Neural cell (in vitro differentiated cells): ENCODE measurements at regions not wholly inside any gene's neighbourhood (a gene's known extent, or its start where the extent isn't known, plus 50 kb on each side); places are given as distances from the start of the nearest gene placed in this dataset.

Source experiments
- H2AFZ ChIP-seq: fragments of 200-600, 300-800 bp; sonication (generic), shearing (Covaris generic); 2 replicates; pipeline ENCODE4 v1.6.0; 2014; ENCODE audit warnings: low read depth, mild to moderate bottlenecking, antibody characterized with exemption, low read length, moderate library complexity
- H3F3A ChIP-seq: fragments of 200-600 bp; shearing (Covaris generic); 2 replicates; pipeline ENCODE4 v1.6.1; 2016; ENCODE audit warnings: mild to moderate bottlenecking, moderate library complexity, mixed read lengths, antibody characterized with exemption, low read length; ENCODE audit not compliant: insufficient read depth, poor library complexity, severe bottlenecking
- H3K27ac ChIP-seq: fragments of 200-600, 300-800 bp; sonication (generic), shearing (Covaris generic); 2 replicates; pipeline ENCODE4 v1.5.1; 2014; ENCODE audit warnings: mild to moderate bottlenecking, low read length, moderate library complexity
- H3K27me3 ChIP-seq: fragments of 300-800, 200-600 bp; sonication (generic), shearing (Covaris generic); 2 replicates; pipeline ENCODE4 v1.6.0; 2014; ENCODE audit warnings: mild to moderate bottlenecking, low read depth, low read length, moderate library complexity; ENCODE audit not compliant: insufficient read depth
- H3K36me3 ChIP-seq: fragments of 300-800, 200-600 bp; sonication (generic), shearing (Covaris generic); 2 replicates; pipeline ENCODE4 v1.5.1; 2014; ENCODE audit warnings: mild to moderate bottlenecking, antibody characterized with exemption, low read length, moderate library complexity; ENCODE audit not compliant: insufficient read depth
- H3K4me2 ChIP-seq: fragments of 300-800, 200-600 bp; sonication (generic), shearing (Covaris generic); 2 replicates; pipeline ENCODE4 v1.6.0; 2014; ENCODE audit warnings: mild to moderate bottlenecking, low read length
- H3K4me3 ChIP-seq: fragments of 300-800, 200-600 bp; sonication (generic), shearing (Covaris generic); 2 replicates; pipeline ENCODE4 v1.5.1; 2014; ENCODE audit warnings: mild to moderate bottlenecking, low read length, moderate library complexity
- H3K79me2 ChIP-seq: fragments of 200-600 bp; shearing (Covaris generic); replicated peaks from 2 replicates; pipeline ENCODE4 v1.6.0; 2014; ENCODE audit warnings: mild to moderate bottlenecking, low read length, moderate library complexity; ENCODE audit not compliant: insufficient read depth
- H3K9ac ChIP-seq: fragments of 300-800, 200-600 bp; sonication (generic), shearing (Covaris generic); 2 replicates; pipeline ENCODE4 v1.6.1; 2016; ENCODE audit warnings: mild to moderate bottlenecking, low read length, mixed read lengths
- H3K9me2 ChIP-seq: fragments of 200-600 bp; shearing (Covaris generic); 2 replicates; pipeline ENCODE4 v1.6.1; 2016; ENCODE audit warnings: mild to moderate bottlenecking, low read length, mixed read lengths; ENCODE audit not compliant: insufficient read depth
- H3K9me3 ChIP-seq: fragments of 200-600, 300-800 bp; sonication (generic), shearing (Covaris generic); 2 replicates; pipeline ENCODE4 v1.6.1; 2016; ENCODE audit warnings: mild to moderate bottlenecking, mixed run types, low read length, moderate library complexity, mixed read lengths
- H4K20me1 ChIP-seq: fragments of 200-600 bp; shearing (Covaris generic); 2 replicates; pipeline ENCODE4 v1.6.1; 2016; ENCODE audit warnings: mild to moderate bottlenecking, mixed run types; ENCODE audit not compliant: insufficient read depth
- EP300 ChIP-seq: fragments of 450-650 bp; conservative IDR thresholded peaks from 2 replicates; pipeline ENCODE4 v1.6.1; 2014; ENCODE audit warnings: antibody characterized with exemption, mild to moderate bottlenecking, moderate library complexity; ENCODE audit not compliant: poor library complexity, severe bottlenecking
- EZH2 ChIP-seq: fragments of 200-600, 300-800 bp; shearing (Covaris generic), sonication (generic); IDR thresholded peaks from 2 replicates; pipeline ENCODE4 v1.6.1; 2014; ENCODE audit warnings: antibody characterized with exemption, low read length, borderline replicate concordance, mild to moderate bottlenecking; ENCODE audit not compliant: insufficient read depth, poor library complexity, severe bottlenecking
- MXI1 ChIP-seq: fragments of 450-650 bp; conservative IDR thresholded peaks from 2 replicates; pipeline ENCODE4 v1.6.1; 2014; ENCODE audit warnings: antibody characterized with exemption, mild to moderate bottlenecking; ENCODE audit not compliant: poor library complexity, severe bottlenecking
- POLR2AphosphoS5 ChIP-seq: IDR thresholded peaks from 2 replicates; pipeline ENCODE4 v1.6.1; 2012
- RAD21 ChIP-seq: fragments of 450-650 bp; conservative IDR thresholded peaks from 2 replicates; pipeline ENCODE4 v1.6.1; 2014; ENCODE audit warnings: antibody characterized with exemption, mild to moderate bottlenecking, moderate library complexity
- SMC3 ChIP-seq: fragments of 450-650 bp; conservative IDR thresholded peaks from 2 replicates; pipeline ENCODE4 v1.6.1; 2014; ENCODE audit warnings: antibody characterized with exemption, mild to moderate bottlenecking, moderate library complexity; ENCODE audit not compliant: poor library complexity
- TAF1 ChIP-seq: IDR thresholded peaks from 2 replicates; pipeline ENCODE4 v1.6.1; 2012; ENCODE audit warnings: low read depth
- TF ChIP-seq, protein P1 (sequence below): IDR thresholded peaks from 2 replicates; pipeline ENCODE4 v1.6.1; 2012; ENCODE audit warnings: borderline replicate concordance
- TF ChIP-seq, protein P2 (sequence below): fragments of 450-650 bp; IDR thresholded peaks from 2 replicates; pipeline ENCODE4 v1.5.1; 2014; ENCODE audit warnings: antibody characterized with exemption, mild to moderate bottlenecking, moderate library complexity; ENCODE audit not compliant: poor library complexity, severe bottlenecking

DNA sequence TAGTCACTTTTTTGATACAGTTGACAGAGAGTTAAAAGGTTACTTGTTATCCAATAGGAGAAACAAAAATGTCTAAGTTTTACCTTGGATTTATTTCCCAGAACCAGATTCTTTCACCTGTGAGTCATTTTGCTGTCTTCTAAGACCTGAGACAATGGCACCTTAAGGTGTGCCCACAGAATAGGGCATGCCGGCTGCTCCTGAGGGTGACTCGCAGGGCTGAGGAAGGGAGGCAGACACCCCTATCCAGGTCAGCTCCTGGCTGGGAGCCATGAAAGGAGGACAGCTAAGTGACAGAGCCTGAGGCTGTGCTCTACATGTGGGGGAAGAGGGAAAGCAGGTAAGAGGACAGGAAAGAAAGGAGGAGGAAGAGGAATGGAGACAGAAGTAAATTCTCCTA lies 67.8 kb downstream of the RASSF10 start (continued):
- TF ChIP-seq, protein P1, sequence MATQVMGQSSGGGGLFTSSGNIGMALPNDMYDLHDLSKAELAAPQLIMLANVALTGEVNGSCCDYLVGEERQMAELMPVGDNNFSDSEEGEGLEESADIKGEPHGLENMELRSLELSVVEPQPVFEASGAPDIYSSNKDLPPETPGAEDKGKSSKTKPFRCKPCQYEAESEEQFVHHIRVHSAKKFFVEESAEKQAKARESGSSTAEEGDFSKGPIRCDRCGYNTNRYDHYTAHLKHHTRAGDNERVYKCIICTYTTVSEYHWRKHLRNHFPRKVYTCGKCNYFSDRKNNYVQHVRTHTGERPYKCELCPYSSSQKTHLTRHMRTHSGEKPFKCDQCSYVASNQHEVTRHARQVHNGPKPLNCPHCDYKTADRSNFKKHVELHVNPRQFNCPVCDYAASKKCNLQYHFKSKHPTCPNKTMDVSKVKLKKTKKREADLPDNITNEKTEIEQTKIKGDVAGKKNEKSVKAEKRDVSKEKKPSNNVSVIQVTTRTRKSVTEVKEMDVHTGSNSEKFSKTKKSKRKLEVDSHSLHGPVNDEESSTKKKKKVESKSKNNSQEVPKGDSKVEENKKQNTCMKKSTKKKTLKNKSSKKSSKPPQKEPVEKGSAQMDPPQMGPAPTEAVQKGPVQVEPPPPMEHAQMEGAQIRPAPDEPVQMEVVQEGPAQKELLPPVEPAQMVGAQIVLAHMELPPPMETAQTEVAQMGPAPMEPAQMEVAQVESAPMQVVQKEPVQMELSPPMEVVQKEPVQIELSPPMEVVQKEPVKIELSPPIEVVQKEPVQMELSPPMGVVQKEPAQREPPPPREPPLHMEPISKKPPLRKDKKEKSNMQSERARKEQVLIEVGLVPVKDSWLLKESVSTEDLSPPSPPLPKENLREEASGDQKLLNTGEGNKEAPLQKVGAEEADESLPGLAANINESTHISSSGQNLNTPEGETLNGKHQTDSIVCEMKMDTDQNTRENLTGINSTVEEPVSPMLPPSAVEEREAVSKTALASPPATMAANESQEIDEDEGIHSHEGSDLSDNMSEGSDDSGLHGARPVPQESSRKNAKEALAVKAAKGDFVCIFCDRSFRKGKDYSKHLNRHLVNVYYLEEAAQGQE, result no peak
- TF ChIP-seq MXI1, result no peak

DNA sequence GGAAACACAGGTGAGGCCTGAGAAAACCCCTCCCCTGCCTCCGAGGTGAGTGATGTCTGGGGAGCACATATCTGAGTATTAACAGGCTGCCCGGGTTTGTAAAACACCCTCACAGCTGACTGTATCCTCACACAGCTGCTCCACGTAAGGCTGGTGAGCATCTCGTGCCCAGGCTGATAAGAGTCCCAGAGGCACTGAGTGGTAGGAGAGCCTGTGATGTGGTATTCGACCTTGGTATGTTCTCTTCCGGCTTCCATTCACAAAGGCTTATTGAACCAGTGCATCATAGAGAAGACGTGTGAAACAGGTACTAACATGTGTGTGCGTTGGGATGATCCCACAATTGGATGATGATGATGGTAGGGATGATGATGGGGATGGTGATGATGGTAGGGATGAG lies 71.7 kb downstream of the RASSF10 start:
- Histone ChIP-seq H3K9ac (no peak overlapping the region), H2AFZ (no peak overlapping the region), H3K27me3 (no peaks in the 10 kb centered on the region), H3K27ac (no peak overlapping the region), H3K9me2 (no peaks in the 10 kb centered on the region), H3K36me3 (no peaks in the 10 kb centered on the region), H3F3A (no peaks in the 10 kb centered on the region), H3K4me3 (no peak overlapping the region), H3K4me2 (no peak overlapping the region), H4K20me1 (no peaks in the 10 kb centered on the region), H3K79me2 (no peaks in the 10 kb centered on the region), H3K9me3 (no peaks in the 10 kb centered on the region)
- TF ChIP-seq, protein P2, sequence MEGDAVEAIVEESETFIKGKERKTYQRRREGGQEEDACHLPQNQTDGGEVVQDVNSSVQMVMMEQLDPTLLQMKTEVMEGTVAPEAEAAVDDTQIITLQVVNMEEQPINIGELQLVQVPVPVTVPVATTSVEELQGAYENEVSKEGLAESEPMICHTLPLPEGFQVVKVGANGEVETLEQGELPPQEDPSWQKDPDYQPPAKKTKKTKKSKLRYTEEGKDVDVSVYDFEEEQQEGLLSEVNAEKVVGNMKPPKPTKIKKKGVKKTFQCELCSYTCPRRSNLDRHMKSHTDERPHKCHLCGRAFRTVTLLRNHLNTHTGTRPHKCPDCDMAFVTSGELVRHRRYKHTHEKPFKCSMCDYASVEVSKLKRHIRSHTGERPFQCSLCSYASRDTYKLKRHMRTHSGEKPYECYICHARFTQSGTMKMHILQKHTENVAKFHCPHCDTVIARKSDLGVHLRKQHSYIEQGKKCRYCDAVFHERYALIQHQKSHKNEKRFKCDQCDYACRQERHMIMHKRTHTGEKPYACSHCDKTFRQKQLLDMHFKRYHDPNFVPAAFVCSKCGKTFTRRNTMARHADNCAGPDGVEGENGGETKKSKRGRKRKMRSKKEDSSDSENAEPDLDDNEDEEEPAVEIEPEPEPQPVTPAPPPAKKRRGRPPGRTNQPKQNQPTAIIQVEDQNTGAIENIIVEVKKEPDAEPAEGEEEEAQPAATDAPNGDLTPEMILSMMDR, result no peak
- TF ChIP-seq TAF1, result no peak
- TF ChIP-seq MXI1, result no peak
- no peak for TF ChIP-seq SMC3

DNA sequence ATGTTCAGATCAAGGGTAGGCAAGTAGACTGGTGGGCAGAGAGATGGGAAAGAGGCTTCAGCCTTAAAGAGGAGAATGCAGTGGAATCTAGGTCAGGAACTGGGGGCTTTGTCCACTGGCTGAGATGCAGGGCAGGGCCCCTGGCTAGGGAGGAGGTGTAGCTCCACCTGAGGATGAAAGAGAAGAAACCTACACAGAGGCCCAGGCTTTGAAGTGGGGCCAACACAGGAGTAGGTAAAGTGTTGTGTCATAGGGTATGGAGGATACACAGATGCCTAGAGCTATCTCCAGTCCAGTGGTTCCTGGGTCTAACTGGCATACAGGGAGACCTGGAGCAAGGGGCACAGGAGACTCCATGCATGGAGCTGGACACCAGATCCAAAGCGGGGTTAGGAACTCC lies 73.5 kb downstream of the RASSF10 start:
- H3K9me2 ChIP-seq, result no peaks in the 10 kb centered on the region
- no peaks in the 10 kb centered on the region for H4K20me1 ChIP-seq
- no peak overlapping the region for H3K4me3 ChIP-seq
- no peaks in the 10 kb centered on the region for H3K9me3 ChIP-seq
- no peaks in the 10 kb centered on the region for H3K27me3 ChIP-seq
- no peak overlapping the region for H3K4me2 ChIP-seq
- no peak for TF ChIP-seq TAF1
- TF ChIP-seq, protein P1, result no peak
- TF ChIP-seq, protein P2, result no peak
- no peak for TF ChIP-seq SMC3
- TF ChIP-seq EZH2, result no peak
- no peak for TF ChIP-seq MXI1
- TF ChIP-seq POLR2AphosphoS5, result no peak
- TF ChIP-seq RAD21, result no peak
- no peak for TF ChIP-seq EP300
- no peaks in the 10 kb centered on the region for H3K79me2 ChIP-seq
- no peak overlapping the region for H3K9ac ChIP-seq
- no peaks in the 10 kb centered on the region for H3K36me3 ChIP-seq
- no peak overlapping the region for H3K27ac ChIP-seq
- H2AFZ ChIP-seq, result no peak overlapping the region
- H3F3A ChIP-seq, result no peaks in the 10 kb centered on the region
